ENCODE measurements at regions not wholly inside any gene's neighbourhood (a gene's known extent, or its start where the extent isn't known, plus 50 kb on each side); places are given as distances from the start of the nearest gene placed in this dataset.

DNA sequence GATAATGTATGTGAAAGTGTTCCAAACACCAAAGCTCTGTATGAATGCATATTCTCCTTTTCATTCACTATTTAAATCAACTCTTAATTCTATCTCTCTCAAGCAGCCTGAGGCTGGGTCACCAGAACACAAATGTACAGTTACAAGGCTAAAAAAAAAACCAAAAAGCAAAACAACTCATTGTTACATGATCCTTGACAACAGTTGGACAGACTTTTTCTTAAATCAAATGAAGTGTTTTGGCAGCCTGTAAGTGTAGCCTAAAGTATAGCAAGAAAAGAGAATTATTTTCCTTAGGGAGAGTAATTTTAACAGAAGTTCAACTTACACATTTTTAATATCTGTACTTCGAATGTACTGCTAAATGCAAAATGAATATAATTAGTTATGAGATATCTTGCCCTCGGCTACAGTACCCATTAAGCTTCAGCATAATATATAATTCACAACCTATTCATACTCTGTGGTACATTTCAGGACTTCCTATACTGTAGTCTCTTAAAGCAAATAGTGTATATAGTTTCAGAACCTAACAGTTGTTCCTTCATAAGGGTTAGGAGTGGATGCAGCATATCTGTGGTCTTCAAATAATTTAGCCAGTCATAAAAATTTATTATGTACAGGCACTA lies 214.0 kb upstream of the BTG1 start:
- TF ChIP-seq, protein P1, sequence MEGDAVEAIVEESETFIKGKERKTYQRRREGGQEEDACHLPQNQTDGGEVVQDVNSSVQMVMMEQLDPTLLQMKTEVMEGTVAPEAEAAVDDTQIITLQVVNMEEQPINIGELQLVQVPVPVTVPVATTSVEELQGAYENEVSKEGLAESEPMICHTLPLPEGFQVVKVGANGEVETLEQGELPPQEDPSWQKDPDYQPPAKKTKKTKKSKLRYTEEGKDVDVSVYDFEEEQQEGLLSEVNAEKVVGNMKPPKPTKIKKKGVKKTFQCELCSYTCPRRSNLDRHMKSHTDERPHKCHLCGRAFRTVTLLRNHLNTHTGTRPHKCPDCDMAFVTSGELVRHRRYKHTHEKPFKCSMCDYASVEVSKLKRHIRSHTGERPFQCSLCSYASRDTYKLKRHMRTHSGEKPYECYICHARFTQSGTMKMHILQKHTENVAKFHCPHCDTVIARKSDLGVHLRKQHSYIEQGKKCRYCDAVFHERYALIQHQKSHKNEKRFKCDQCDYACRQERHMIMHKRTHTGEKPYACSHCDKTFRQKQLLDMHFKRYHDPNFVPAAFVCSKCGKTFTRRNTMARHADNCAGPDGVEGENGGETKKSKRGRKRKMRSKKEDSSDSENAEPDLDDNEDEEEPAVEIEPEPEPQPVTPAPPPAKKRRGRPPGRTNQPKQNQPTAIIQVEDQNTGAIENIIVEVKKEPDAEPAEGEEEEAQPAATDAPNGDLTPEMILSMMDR (IDR thresholded peaks at IDR 0.05; ENCODE audit: low read length): no peak
- no peak for TF ChIP-seq EZH2 (optimal IDR thresholded peaks at IDR 0.05; ENCODE audit: low read depth, low read length)
- no peak for TF ChIP-seq EZH2phosphoT487 (IDR thresholded peaks at IDR 0.05; ENCODE audit: low read length)
